ENCODE measurements at regions not wholly inside any gene's neighbourhood (a gene's known extent, or its start where the extent isn't known, plus 50 kb on each side); places are given as distances from the start of the nearest gene placed in this dataset.

GRCh38 chr22:48249713-48250268 lies 1487.3 kb downstream of the TBC1D22A start:
- no peak for TF ChIP-seq CTCF (IDR thresholded peaks at IDR 0.05; ENCODE audit: low read depth, low read length)
- TF ChIP-seq POLR2A (IDR thresholded peaks at IDR 0.05; ENCODE audit: extremely low read depth, insufficient read length): no peak

Data from NB4 (cell line).